Lung (tissue), 11 donors: ENCODE measurements at regions not wholly inside any gene's neighbourhood (a gene's known extent, or its start where the extent isn't known, plus 50 kb on each side); places are given as distances from the start of the nearest gene placed in this dataset.

Experiments
- ATAC-seq: fragments of 200-7000 bp; cut with Tn5 transposase; one replicate; pipeline ENCODE4 v1.9.1; 2020; ENCODE audit warnings: moderate number of reproducible peaks; ENCODE audit not compliant: insufficient read depth, low FRiP score
- DNase-seq, 3 donors: peaks; one replicate each; pipeline ENCODE4 v3.0.0-alpha.2; 2013 to 2017
- H3K27ac ChIP-seq, 2 donors: one replicate each; pipeline ENCODE4 v1.5.1; 2013; ENCODE audit warnings: mild to moderate bottlenecking in 2 of 2, moderate library complexity in 2 of 2, control low read depth in 1 of 2, inconsistent platforms in 1 of 2, low read depth in 1 of 2, low read length in 1 of 2
- H3K27me3 ChIP-seq, 3 donors: one replicate each; pipeline ENCODE4 v1.5.1; 2013; ENCODE audit warnings: low read length in 2 of 3; ENCODE audit not compliant: control insufficient read depth in 3 of 3, insufficient read depth in 3 of 3
- H3K36me3 ChIP-seq, 4 donors: one replicate each; pipeline ENCODE4 v1.5.1; 2013; ENCODE audit warnings: low read length in 4 of 4, mild to moderate bottlenecking in 1 of 4, moderate library complexity in 1 of 4; ENCODE audit not compliant: control insufficient read depth in 4 of 4, insufficient read depth in 4 of 4
- H3K4me1 ChIP-seq, 5 donors: one replicate each; pipeline ENCODE4 v1.5.1; 2013; ENCODE audit warnings: low read length in 5 of 5, mild to moderate bottlenecking in 2 of 5, moderate library complexity in 1 of 5; ENCODE audit not compliant: control insufficient read depth in 5 of 5, insufficient read depth in 5 of 5
- H3K4me3 ChIP-seq: one replicate; pipeline ENCODE4 v1.5.1; 2013; ENCODE audit warnings: mild to moderate bottlenecking, control low read depth, moderate library complexity
- H3K9ac ChIP-seq, 2 donors: one replicate each; pipeline ENCODE4 v1.5.1; 2013; ENCODE audit warnings: low read length in 2 of 2, control low read depth in 1 of 2; ENCODE audit not compliant: insufficient read depth in 1 of 2
- H3K9me3 ChIP-seq, 4 donors: one replicate each; pipeline ENCODE4 v1.5.1; 2013; ENCODE audit warnings: low read length in 3 of 4, mild to moderate bottlenecking in 1 of 4, moderate library complexity in 1 of 4; ENCODE audit not compliant: control insufficient read depth in 4 of 4, insufficient read depth in 3 of 4
- WGBS, 2 donors: extraction: QIAGEN DNeasy Blood & Tissue Kit; methylation state at CpG; one replicate each; pipeline ENCODE4 v1.1.7; 2013; 5-methylcytosine and 5-hydroxymethylcytosine counted together
- TF ChIP-seq, protein P1 (sequence below): IDR thresholded peaks from 2 replicates; pipeline ENCODE4 v1.5.1; 2012; ENCODE audit warnings: mild to moderate bottlenecking; ENCODE audit errors: control extremely low read depth, extremely low read depth
- donor health status: control.
- donor health status: control.
- donor health status: Bipolar disorder and iron deficiency.
- donor health status: healthy.
- donor health status: DM: yes; HTN: yes; CAD: no.

DNA sequence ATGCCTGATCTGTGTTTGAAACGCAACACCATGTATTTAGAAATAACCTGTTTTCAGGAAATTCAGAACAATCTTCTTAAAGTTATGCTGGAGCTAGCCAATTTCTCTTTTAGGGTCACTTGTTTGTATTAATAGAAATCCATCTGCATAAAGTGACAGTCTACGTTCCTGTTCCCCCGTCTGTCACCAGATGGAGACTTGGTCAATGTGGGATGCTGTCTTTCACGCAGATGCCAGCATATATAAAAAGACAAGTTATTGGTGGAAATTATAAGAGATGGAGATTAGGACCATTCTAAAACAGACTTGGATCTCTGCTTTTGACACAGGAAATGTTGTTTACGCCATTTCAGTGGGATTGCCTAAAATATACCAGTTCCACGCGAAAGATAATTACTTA is 162.5 kb upstream of the STMND1 start:
- WGBS, 2 donors, result 77 to 83% methylated on average over 7 of the region's 7 CpGs
- DNase-seq (no peak), ATAC-seq (no peak)
- Histone ChIP-seq H3K9ac (no peak overlapping the region), H3K36me3 (no peaks in the 10 kb centered on the region), H3K4me3 (no peak overlapping the region), H3K27ac (no peak overlapping the region), H3K9me3 (no peaks in the 10 kb centered on the region), H3K27me3 (no peaks in the 10 kb centered on the region), H3K4me1 (peaks cover 0 to 10% (median 0%) of the 10 kb centered on the region in 5 donors)
- TF ChIP-seq, protein P1, sequence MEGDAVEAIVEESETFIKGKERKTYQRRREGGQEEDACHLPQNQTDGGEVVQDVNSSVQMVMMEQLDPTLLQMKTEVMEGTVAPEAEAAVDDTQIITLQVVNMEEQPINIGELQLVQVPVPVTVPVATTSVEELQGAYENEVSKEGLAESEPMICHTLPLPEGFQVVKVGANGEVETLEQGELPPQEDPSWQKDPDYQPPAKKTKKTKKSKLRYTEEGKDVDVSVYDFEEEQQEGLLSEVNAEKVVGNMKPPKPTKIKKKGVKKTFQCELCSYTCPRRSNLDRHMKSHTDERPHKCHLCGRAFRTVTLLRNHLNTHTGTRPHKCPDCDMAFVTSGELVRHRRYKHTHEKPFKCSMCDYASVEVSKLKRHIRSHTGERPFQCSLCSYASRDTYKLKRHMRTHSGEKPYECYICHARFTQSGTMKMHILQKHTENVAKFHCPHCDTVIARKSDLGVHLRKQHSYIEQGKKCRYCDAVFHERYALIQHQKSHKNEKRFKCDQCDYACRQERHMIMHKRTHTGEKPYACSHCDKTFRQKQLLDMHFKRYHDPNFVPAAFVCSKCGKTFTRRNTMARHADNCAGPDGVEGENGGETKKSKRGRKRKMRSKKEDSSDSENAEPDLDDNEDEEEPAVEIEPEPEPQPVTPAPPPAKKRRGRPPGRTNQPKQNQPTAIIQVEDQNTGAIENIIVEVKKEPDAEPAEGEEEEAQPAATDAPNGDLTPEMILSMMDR, result no peak

DNA sequence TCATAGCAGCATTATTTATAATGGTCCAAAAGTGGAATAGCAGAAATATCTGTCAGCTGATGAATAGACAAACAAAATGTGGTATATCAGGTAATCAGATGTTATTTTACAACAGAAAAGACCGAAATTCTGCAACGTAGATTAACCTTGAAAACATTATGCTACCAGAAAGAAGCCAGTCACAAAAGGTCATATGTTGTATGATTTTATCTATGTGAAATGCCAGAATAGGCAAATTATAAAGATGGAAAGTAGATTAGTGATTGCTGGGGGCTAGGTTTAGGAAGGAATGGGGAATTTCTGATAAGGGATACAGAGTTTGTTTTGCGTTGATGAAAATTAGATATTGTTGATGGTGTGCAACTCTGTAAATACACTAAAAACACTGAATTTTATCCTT is 165.0 kb upstream of the STMND1 start:
- WGBS, 2 donors, result 95 to 97% methylated on average over 3 of the region's 3 CpGs
- no peak for ATAC-seq

DNA sequence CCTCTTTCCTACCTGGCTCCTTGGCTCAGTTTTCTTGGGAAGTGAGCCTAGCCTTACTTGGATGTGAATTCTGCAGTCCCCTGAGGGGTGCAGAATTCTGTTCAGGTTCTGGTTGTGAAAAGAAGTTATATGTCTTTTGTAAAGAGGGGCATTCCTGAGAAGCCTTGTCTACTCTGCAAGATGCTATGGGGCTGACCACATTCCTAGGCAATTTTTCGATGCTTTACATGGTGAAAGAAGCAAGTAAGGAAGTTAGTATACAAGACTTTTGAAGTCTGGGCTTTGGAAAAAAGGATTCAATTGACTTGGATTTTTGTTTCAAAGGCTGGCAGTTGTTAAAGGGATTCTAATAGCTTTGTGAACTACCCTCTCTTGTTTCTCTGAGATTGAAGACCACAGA is 167.9 kb upstream of the STMND1 start:
- Histone ChIP-seq H3K4me3 (no peak overlapping the region), H3K27ac (no peak overlapping the region), H3K9ac (no peak overlapping the region), H3K9me3 (no peaks in the 10 kb centered on the region), H3K4me1 (peaks cover 0 to 2% (median 0%) of the 10 kb centered on the region in 5 donors), H3K36me3 (no peaks in the 10 kb centered on the region), H3K27me3 (no peaks in the 10 kb centered on the region)
- WGBS, 2 donors, result 73 to 83% methylated on average over 1 of the region's 1 CpG
- TF ChIP-seq, protein P1, result no peak
- DNase-seq (no peak), ATAC-seq (no peak)

More for the DNA sequence above, 165.0 kb upstream of the STMND1 start:
- no peaks in the 10 kb centered on the region for H3K9me3 ChIP-seq
- H3K36me3 ChIP-seq, result no peaks in the 10 kb centered on the region
- H3K27me3 ChIP-seq, result no peaks in the 10 kb centered on the region
- TF ChIP-seq, protein P1, result no peak
- DNase-seq, result no peak
- no peak overlapping the region for H3K4me3 ChIP-seq
- H3K27ac ChIP-seq, result no peak overlapping the region
- H3K4me1 ChIP-seq, result peaks cover 0 to 6% (median 0%) of the 10 kb centered on the region in 5 donors
- H3K9ac ChIP-seq, result no peak overlapping the region

DNA sequence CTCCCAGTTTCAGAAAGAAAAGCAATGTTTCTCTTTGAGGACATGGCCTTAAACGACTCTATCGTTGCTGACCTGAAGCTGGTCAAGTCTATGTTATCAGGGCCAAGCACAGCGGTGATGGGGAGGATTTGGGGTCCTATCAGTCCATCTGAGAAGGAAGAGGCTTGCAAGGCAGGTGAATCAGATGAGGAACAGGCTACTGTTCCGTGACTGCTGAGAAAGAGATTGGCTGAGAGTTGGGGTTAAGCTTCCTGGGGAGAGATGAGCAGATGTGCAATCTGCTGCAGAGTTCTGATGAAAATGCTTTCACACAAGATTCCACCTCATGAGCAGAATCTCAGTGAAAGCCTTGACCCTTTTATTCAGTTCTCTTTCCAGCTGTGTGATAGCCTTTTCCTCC is 168.3 kb upstream of the STMND1 start:
- TF ChIP-seq, protein P1, result no peak
- DNase-seq (no peak), ATAC-seq (no peak)
- H3K9me3 ChIP-seq, result no peaks in the 10 kb centered on the region
- no peak overlapping the region for H3K27ac ChIP-seq
- no peak overlapping the region for H3K9ac ChIP-seq
- H3K36me3 ChIP-seq, result no peaks in the 10 kb centered on the region
- no peaks in the 10 kb centered on the region for H3K27me3 ChIP-seq
- 79 to 80% methylated on average over 4 of the region's 4 CpGs for WGBS, 2 donors
- no peak overlapping the region for H3K4me3 ChIP-seq
- peaks cover 0 to 2% (median 0%) of the 10 kb centered on the region in 5 donors for H3K4me1 ChIP-seq
